HUES64 (cell line): ENCODE measurements at regions not wholly inside any gene's neighbourhood (a gene's known extent, or its start where the extent isn't known, plus 50 kb on each side); places are given as distances from the start of the nearest gene placed in this dataset.

Experiments used
- H3K27ac ChIP-seq: 2 replicates; pipeline ENCODE4 v1.7.0; 2013; ENCODE audit warnings: low read depth, low read length, inconsistent platforms
- H3K27me3 ChIP-seq: 2 replicates; pipeline ENCODE4 v1.6.1; 2013; ENCODE audit warnings: mild to moderate bottlenecking, low read length; ENCODE audit not compliant: insufficient read depth
- H3K36me3 ChIP-seq: 2 replicates; pipeline ENCODE4 v1.6.1; 2013; ENCODE audit warnings: mild to moderate bottlenecking, low read length; ENCODE audit not compliant: insufficient read depth
- H3K4me1 ChIP-seq: 2 replicates; pipeline ENCODE4 v1.6.1; 2013; ENCODE audit warnings: mild to moderate bottlenecking, low read length, moderate library complexity; ENCODE audit not compliant: insufficient read depth
- H3K4me3 ChIP-seq: 2 replicates; pipeline ENCODE4 v1.5.1; 2013; ENCODE audit warnings: mild to moderate bottlenecking, low read length, moderate library complexity
- H3K9ac ChIP-seq: 2 replicates; pipeline ENCODE4 v1.6.1; 2013; ENCODE audit warnings: mild to moderate bottlenecking, low read depth, low read length
- H3K9me3 ChIP-seq: 2 replicates; pipeline ENCODE4 v1.6.1; 2013; ENCODE audit warnings: low read depth, low read length; ENCODE audit not compliant: insufficient read depth
- WGBS: fragments of 150-250, 120-280 bp; methylation state at CpG from one replicate; pipeline ENCODE4 v1.1.7; 2013; ENCODE audit warnings: missing lambda C conversion rate; 5-methylcytosine and 5-hydroxymethylcytosine counted together

- no peaks in the 10 kb centered on the region for H3K36me3 ChIP-seq
- no peaks in the 10 kb centered on the region for H3K9me3 ChIP-seq
- H3K4me1 ChIP-seq = peaks cover 1% of the 10 kb centered on the region; the same call in 1 of the 2 replicates
- H3K27me3 ChIP-seq = no peaks in the 10 kb centered on the region
- 92% methylated on average over 13 of the region's 13 CpGs for WGBS
- H3K4me3 ChIP-seq = no peak overlapping the region
- H3K9ac ChIP-seq = no peak overlapping the region
- no peak overlapping the region for H3K27ac ChIP-seq
These were observed 96.4 kb upstream of the TNRC6C start for GRCh38 chr17:77861981-77862645.

GRCh38 chr17:77862890-77863813 lies 95.4 kb upstream of the TNRC6C start:
- Histone ChIP-seq H3K27me3 (no peaks in the 10 kb centered on the region), H3K4me1 (peaks cover 5% of the 10 kb centered on the region)
- WGBS = 84% methylated on average over 11 of the region's 14 CpGs

GRCh38 chr17:77863814-77864161 lies 94.7 kb upstream of the TNRC6C start:
- no peaks in the 10 kb centered on the region for H3K27me3 ChIP-seq
- H3K4me3 ChIP-seq = no peak overlapping the region
- peaks cover 5% of the 10 kb centered on the region for H3K4me1 ChIP-seq
- H3K9me3 ChIP-seq = no peaks in the 10 kb centered on the region
- H3K9ac ChIP-seq = no peak overlapping the region
- H3K36me3 ChIP-seq = no peaks in the 10 kb centered on the region
- 67% methylated on average over 12 of the region's 12 CpGs for WGBS
- no peak overlapping the region for H3K27ac ChIP-seq

More at GRCh38 chr17:77862890-77863813, 95.4 kb upstream of the TNRC6C start:
- Histone ChIP-seq H3K4me3 (no peak overlapping the region), H3K27ac (no peak overlapping the region), H3K9ac (no peak overlapping the region), H3K9me3 (no peaks in the 10 kb centered on the region), H3K36me3 (no peaks in the 10 kb centered on the region)

- 87% methylated on average over 21 of the region's 21 CpGs for WGBS
- Histone ChIP-seq H3K36me3 (no peaks in the 10 kb centered on the region), H3K4me3 (no peak overlapping the region), H3K9ac (no peak overlapping the region), H3K27ac (no peak overlapping the region), H3K4me1 (peaks cover 5% of the 10 kb centered on the region), H3K27me3 (no peaks in the 10 kb centered on the region), H3K9me3 (no peaks in the 10 kb centered on the region)
These were observed 94.0 kb upstream of the TNRC6C start for GRCh38 chr17:77864234-77865111.

GRCh38 chr17:77865112-77865611 lies 93.3 kb upstream of the TNRC6C start:
- WGBS = 87% methylated on average over 22 of the region's 22 CpGs
- no peak overlapping the region for H3K9ac ChIP-seq
- H3K36me3 ChIP-seq = no peaks in the 10 kb centered on the region
- no peaks in the 10 kb centered on the region for H3K9me3 ChIP-seq
- no peaks in the 10 kb centered on the region for H3K27me3 ChIP-seq
- H3K4me3 ChIP-seq = no peak overlapping the region
- H3K4me1 ChIP-seq = peaks cover 5% of the 10 kb centered on the region
- H3K27ac ChIP-seq = no peak overlapping the region

GRCh38 chr17:77865716-77866115 lies 92.8 kb upstream of the TNRC6C start:
- Histone ChIP-seq H3K9me3 (no peaks in the 10 kb centered on the region), H3K9ac (no peak overlapping the region), H3K4me1 (peaks cover 5% of the 10 kb centered on the region), H3K4me3 (no peak overlapping the region), H3K27ac (no peak overlapping the region), H3K36me3 (no peaks in the 10 kb centered on the region), H3K27me3 (no peaks in the 10 kb centered on the region)
- 90% methylated on average over 3 of the region's 3 CpGs for WGBS

GRCh38 chr17:77867308-77867781 lies 91.2 kb upstream of the TNRC6C start:
- Histone ChIP-seq H3K4me3 (no peak overlapping the region), H3K9ac (no peak overlapping the region), H3K27ac (no peak overlapping the region), H3K36me3 (no peaks in the 10 kb centered on the region), H3K4me1 (peaks cover 5% of the 10 kb centered on the region), H3K9me3 (no peaks in the 10 kb centered on the region), H3K27me3 (no peaks in the 10 kb centered on the region)
- 49% methylated on average over 5 of the region's 5 CpGs for WGBS

- WGBS = 93% methylated on average over 19 of the region's 19 CpGs
- Histone ChIP-seq H3K27ac (no peak overlapping the region), H3K4me1 (peaks cover 5% of the 10 kb centered on the region), H3K9ac (no peak overlapping the region), H3K9me3 (no peaks in the 10 kb centered on the region), H3K36me3 (no peaks in the 10 kb centered on the region), H3K27me3 (no peaks in the 10 kb centered on the region), H3K4me3 (no peak overlapping the region)
These were observed 90.4 kb upstream of the TNRC6C start for GRCh38 chr17:77867976-77868713.

- Histone ChIP-seq H3K27ac (no peak overlapping the region), H3K9ac (no peak overlapping the region), H3K9me3 (no peaks in the 10 kb centered on the region), H3K4me1 (peaks cover 5% of the 10 kb centered on the region), H3K36me3 (no peaks in the 10 kb centered on the region), H3K4me3 (no peak overlapping the region), H3K27me3 (no peaks in the 10 kb centered on the region)
- 89% methylated on average over 11 of the region's 11 CpGs for WGBS
These were observed 89.4 kb upstream of the TNRC6C start for GRCh38 chr17:77869041-77869599.

- Histone ChIP-seq H3K9ac (no peak overlapping the region), H3K36me3 (no peaks in the 10 kb centered on the region), H3K27ac (no peak overlapping the region), H3K4me3 (no peak overlapping the region), H3K9me3 (no peaks in the 10 kb centered on the region), H3K4me1 (peaks cover 5% of the 10 kb centered on the region), H3K27me3 (no peaks in the 10 kb centered on the region)
- WGBS = 80% methylated on average over 10 of the region's 10 CpGs
These were observed 88.8 kb upstream of the TNRC6C start for GRCh38 chr17:77869665-77870132.
